ENCODE measurements at regions not wholly inside any gene's neighbourhood (a gene's known extent, or its start where the extent isn't known, plus 50 kb on each side); places are given as distances from the start of the nearest gene placed in this dataset.
"Not testable (repeated sequence)": the region's sequence is repeated elsewhere in the genome, so short reads cannot be mapped to it uniquely, and the experiment has no call there.

GRCh38 chr10:84945791-84946190 is 617.4 kb downstream of the CCSER2 start:
- no peak for DNase-seq

- DNase-seq = no peak
Observed at GRCh38 chr10:84946904-84947303, 618.5 kb downstream of the CCSER2 start.

GRCh38 chr10:84948644-84949043 is 620.3 kb downstream of the CCSER2 start:
- no peak for DNase-seq

GRCh38 chr10:84951616-84952015 is 623.2 kb downstream of the CCSER2 start:
- no peak for DNase-seq

- DNase-seq = no peak
Observed at GRCh38 chr10:84957427-84957826, 629.0 kb downstream of the CCSER2 start.

- no peak for DNase-seq
Observed at GRCh38 chr10:84965468-84965867, 637.1 kb downstream of the CCSER2 start.

GRCh38 chr10:84966708-84967441 is 638.5 kb downstream of the CCSER2 start:
- DNase-seq = no peak

- not testable (repeated sequence) for DNase-seq
Observed at GRCh38 chr10:84969297-84969696, 640.9 kb downstream of the CCSER2 start.

- no peak for DNase-seq
Observed at GRCh38 chr10:84987039-84987438, 658.6 kb downstream of the CCSER2 start.

GRCh38 chr10:84988011-84988410 is 659.6 kb downstream of the CCSER2 start:
- no peak for DNase-seq

GRCh38 chr10:84990713-84991112 is 662.3 kb downstream of the CCSER2 start:
- DNase-seq = no peak

GRCh38 chr10:84991301-84991700 is 662.9 kb downstream of the CCSER2 start:
- no peak for DNase-seq

- no peak for DNase-seq
Observed at GRCh38 chr10:84993251-84994035, 665.1 kb downstream of the CCSER2 start.

- DNase-seq = no peak
Observed at GRCh38 chr10:84994722-84995121, 666.3 kb downstream of the CCSER2 start.

GRCh38 chr10:84996580-84996979 is 668.2 kb downstream of the CCSER2 start:
- DNase-seq = no peak

GRCh38 chr10:84997870-84998269 is 669.5 kb downstream of the CCSER2 start:
- no peak for DNase-seq

GRCh38 chr10:84999929-85000328 is 671.5 kb downstream of the CCSER2 start:
- DNase-seq = no peak

GRCh38 chr10:85003083-85003482 is 674.7 kb downstream of the CCSER2 start:
- no peak for DNase-seq

GRCh38 chr10:85008488-85009184 is 680.2 kb downstream of the CCSER2 start:
- no peak for DNase-seq

- DNase-seq = no peak
Observed at GRCh38 chr10:85012305-85012704, 683.9 kb downstream of the CCSER2 start.

GRCh38 chr10:85026878-85027467 is 698.6 kb downstream of the CCSER2 start:
- no peak for DNase-seq

- no peak for DNase-seq
Observed at GRCh38 chr10:85032981-85033380, 704.6 kb downstream of the CCSER2 start.

GRCh38 chr10:85036661-85037060 is 708.3 kb downstream of the CCSER2 start:
- no peak for DNase-seq

Data from NCI-H187 (cell line).